A549 (cell line): ENCODE measurements at regions not wholly inside any gene's neighbourhood (a gene's known extent, or its start where the extent isn't known, plus 50 kb on each side); places are given as distances from the start of the nearest gene placed in this dataset.

Experiments used
- ATAC-seq, 2 experiments: fragments of 200-7000 bp in 1 of 2; fragments of >200 bp in 1 of 2; cut with Nextera tagmentation in 1 of 2; cut with Tn5 transposase in 1 of 2; 3 replicates each; pipeline versions ENCODE4 v1.8.0 to v1.9.1; 2018 to 2020; ENCODE audit warnings: mild to moderate bottlenecking in 1 of 2, moderate library complexity in 1 of 2
- CTCF ChIA-PET: fragments of 300-600 bp; sonication (Branson Sonifier 250); formaldehyde crosslinking; extraction: SDS; loops from one replicate; lab custom pipeline; 2021; ENCODE audit warnings: antibody characterized with exemption, inconsistent platforms; lab: Yijun Ruan, JAX
- POLR2A ChIA-PET: fragments of 350-600 bp; formaldehyde crosslinking; extraction: SDS; loops from one replicate; lab custom pipeline; 2021; ENCODE audit warnings: antibody characterized with exemption, inconsistent platforms; lab: Yijun Ruan, JAX
- DNase-seq, 2 experiments: peaks; one replicate each; pipeline versions ENCODE4 v3.0.0 to v3.0.0-alpha.2; 2011 to 2016; ENCODE audit warnings: low read depth in 1 of 2, low spot score in 1 of 2
- FAIRE-seq: peaks from 2 replicates; lab custom pipeline; 2011; peaks lifted over from hg19 to GRCh38; lab: Jason Lieb, UNC
- H3K27ac ChIP-seq, 2 experiments: fragments of >200 bp; sonication (Bioruptor Twin); formaldehyde crosslinking; 3 replicates each; pipeline ENCODE4 v1.5.1; 2016 to 2017
- H3K4me1 ChIP-seq: fragments of >200 bp; sonication (Bioruptor Twin); formaldehyde crosslinking; 3 replicates; pipeline ENCODE4 v1.6.1; 2016
- H3K4me2 ChIP-seq: fragments of >200 bp; sonication (Bioruptor Twin); formaldehyde crosslinking; 3 replicates; pipeline ENCODE4 v1.6.1; 2016
- H3K4me3 ChIP-seq: fragments of >200 bp; sonication (Bioruptor Twin); formaldehyde crosslinking; 3 replicates; pipeline ENCODE4 v1.5.1; 2016
- H3K9me3 ChIP-seq: fragments of >200 bp; sonication (Bioruptor Twin); formaldehyde crosslinking; 3 replicates; pipeline ENCODE4 v1.6.1; 2016
- CBX8 ChIP-seq: fragments of 200-600 bp; sonication (generic); IDR thresholded peaks from 2 replicates; pipeline ENCODE4 v1.6.1; 2016
- CHD2 ChIP-seq: fragments of 150-350 bp; IDR thresholded peaks from 2 replicates; pipeline ENCODE4 v1.6.1; 2014; ENCODE audit warnings: low read length; ENCODE audit not compliant: partially characterized antibody
- CHD4 ChIP-seq: fragments of 200-600 bp; sonication (generic); IDR thresholded peaks from 2 replicates; pipeline ENCODE4 v1.6.1; 2016; ENCODE audit warnings: antibody characterized with exemption, mild to moderate bottlenecking, borderline replicate concordance
- EHF ChIP-seq: fragments of 250-450 bp; sonication (Bioruptor Pico); IDR thresholded peaks from 2 replicates; pipeline ENCODE4 v1.5.0; 2020; ENCODE audit warnings: mild to moderate bottlenecking
- FOSL2 ChIP-seq, 2 experiments: fragments of 450-650 bp in 1 of 2; fragments of >200 bp in 1 of 2; sonication (Bioruptor Twin) in 1 of 2; formaldehyde crosslinking; IDR thresholded peaks; 2 replicates each; pipeline versions ENCODE4 v1.5.0 to v1.6.1; 2016 to 2020; ENCODE audit warnings: mild to moderate bottlenecking in 1 of 2, moderate library complexity in 1 of 2
- FOXS1 ChIP-seq: fragments of 250-450 bp; sonication (Bioruptor Pico); IDR thresholded peaks from 2 replicates; pipeline ENCODE4 v1.5.0; 2020; ENCODE audit warnings: mild to moderate bottlenecking, moderate library complexity
- GATA3 ChIP-seq: IDR thresholded peaks from 2 replicates; pipeline ENCODE4 v1.6.1; 2012; ENCODE audit warnings: borderline replicate concordance
- HDAC2 ChIP-seq: fragments of 200-600 bp; sonication (generic); IDR thresholded peaks from 2 replicates; pipeline ENCODE4 v1.6.1; 2016
- HEYL ChIP-seq: fragments of 250-450 bp; sonication (Bioruptor Pico); IDR thresholded peaks from 2 replicates; pipeline ENCODE4 v1.8.0; 2021; ENCODE audit warnings: mild to moderate bottlenecking, moderate library complexity
- KDM1A ChIP-seq: fragments of 200-600 bp; sonication (generic); IDR thresholded peaks from 2 replicates; pipeline ENCODE4 v1.6.1; 2016; ENCODE audit warnings: low read depth, mild to moderate bottlenecking
- NFE2L2 ChIP-seq: fragments of 150-350 bp; conservative IDR thresholded peaks from 2 replicates; pipeline ENCODE4 v1.6.1; 2014; ENCODE audit warnings: low read length
- NR3C1 ChIP-seq: fragments of >200 bp; sonication (Bioruptor Twin); formaldehyde crosslinking; IDR thresholded peaks from 3 replicates; pipeline ENCODE4 v1.6.1; 2017
- PHF8 ChIP-seq: fragments of 200-600 bp; sonication (generic); IDR thresholded peaks from 2 replicates; pipeline ENCODE4 v1.6.1; 2016; ENCODE audit warnings: low read depth, mild to moderate bottlenecking, antibody characterized with exemption, moderate library complexity, borderline replicate concordance
- POLR2A ChIP-seq: IDR thresholded peaks from 2 replicates; pipeline ENCODE4 v1.6.1; 2012; ENCODE audit warnings: mild to moderate bottlenecking, low read length
- RCOR1 ChIP-seq: fragments of 150-350 bp; IDR thresholded peaks from 2 replicates; pipeline ENCODE4 v1.6.1; 2014; ENCODE audit warnings: antibody characterized with exemption, low read length, low read depth
- RFX5 ChIP-seq: fragments of 450-650 bp; IDR thresholded peaks from 2 replicates; pipeline ENCODE4 v1.7.1; 2014; ENCODE audit warnings: antibody characterized with exemption, mild to moderate bottlenecking, moderate library complexity
- RNF2 ChIP-seq: fragments of 200-600 bp; sonication (generic); IDR thresholded peaks from 2 replicates; pipeline ENCODE4 v1.6.1; 2016; ENCODE audit warnings: low read depth, mild to moderate bottlenecking, antibody characterized with exemption, moderate library complexity, borderline replicate concordance
- SREBF2 ChIP-seq: fragments of 450-650 bp; IDR thresholded peaks from 2 replicates; pipeline ENCODE4 v1.6.1; 2014; ENCODE audit warnings: mild to moderate bottlenecking, moderate library complexity
- ZC3H11A ChIP-seq: fragments of 450-650 bp; IDR thresholded peaks from 2 replicates; pipeline ENCODE4 v1.6.1; 2014; ENCODE audit warnings: antibody characterized with exemption, mild to moderate bottlenecking
- WGBS: methylation state at CpG from one replicate; pipeline ENCODE4 v1.1.6; 2017; ENCODE audit errors: missing lambda C conversion rate; 5-methylcytosine and 5-hydroxymethylcytosine counted together
- TF ChIP-seq, protein P1 (sequence below): IDR thresholded peaks from 2 replicates; pipeline ENCODE4 v1.6.1; 2012; ENCODE audit warnings: low read depth, borderline replicate concordance
- TF ChIP-seq, protein P2 (sequence below): fragments of >200 bp; sonication (Bioruptor Twin); formaldehyde crosslinking; IDR thresholded peaks from 2 replicates; pipeline ENCODE4 v1.6.1; 2016
- TF ChIP-seq, protein P3 (sequence below): fragments of 150-350 bp; IDR thresholded peaks from 2 replicates; pipeline ENCODE4 v1.6.1; 2014; ENCODE audit warnings: low read depth, mild to moderate bottlenecking, low read length

DNA sequence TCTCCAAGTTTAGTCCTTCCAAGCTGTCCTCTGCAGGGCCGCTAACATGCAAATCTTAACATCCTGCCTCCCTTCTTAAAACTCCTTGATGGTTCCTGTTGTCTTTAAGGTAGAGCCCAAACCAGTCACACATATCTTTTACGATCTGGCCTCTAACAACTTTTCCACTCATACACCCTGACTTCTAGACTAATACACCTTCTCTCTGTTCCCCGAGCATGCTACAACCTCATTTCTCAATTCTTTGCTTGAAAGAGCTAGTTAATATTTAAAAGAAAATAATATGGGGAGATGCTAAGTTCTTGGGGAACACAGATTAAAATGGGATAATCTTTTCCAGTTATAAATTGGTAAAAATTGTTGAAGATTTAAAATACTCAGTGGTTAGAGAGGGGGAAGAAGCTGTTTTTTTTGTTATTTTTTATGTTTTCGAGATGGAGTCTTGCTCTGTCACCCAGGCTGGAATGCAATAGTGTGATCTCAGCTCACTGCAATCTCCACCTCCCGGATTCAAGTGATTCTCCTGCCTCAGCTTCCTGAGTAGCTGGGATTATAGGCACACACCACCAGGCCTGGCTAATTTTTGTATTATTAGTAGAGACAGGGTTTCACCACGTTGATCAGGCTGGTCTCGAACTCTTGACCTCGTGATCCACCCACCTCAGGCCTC, 250.7 kb downstream of the MAFB start:
- CTCF ChIA-PET, result interaction anchor here (0.7 kb wide), 1 partner anchor 1372 kb away, joined by 3 read pairs; no protein-coding TSS in a partner anchor
- H3K4me2 ChIP-seq, result no peak overlapping the region
- ATAC-seq (no peak), DNase-seq (no peak), FAIRE-seq (no peak)
- TF ChIP-seq CHD4 (no peak), GATA3 (no peak), KDM1A (no peak), HEYL (no peak), HDAC2 (no peak), RCOR1 (no peak), CBX8 (no peak), PHF8 (no peak), POLR2A (no peak), EHF (CRISPR knock-in tag) (no peak), CHD2 (no peak), SREBF2 (no peak), ZC3H11A (no peak)
- TF ChIP-seq, protein P1, sequence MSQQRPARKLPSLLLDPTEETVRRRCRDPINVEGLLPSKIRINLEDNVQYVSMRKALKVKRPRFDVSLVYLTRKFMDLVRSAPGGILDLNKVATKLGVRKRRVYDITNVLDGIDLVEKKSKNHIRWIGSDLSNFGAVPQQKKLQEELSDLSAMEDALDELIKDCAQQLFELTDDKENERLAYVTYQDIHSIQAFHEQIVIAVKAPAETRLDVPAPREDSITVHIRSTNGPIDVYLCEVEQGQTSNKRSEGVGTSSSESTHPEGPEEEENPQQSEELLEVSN, result no peak
- TF ChIP-seq, protein P2, sequence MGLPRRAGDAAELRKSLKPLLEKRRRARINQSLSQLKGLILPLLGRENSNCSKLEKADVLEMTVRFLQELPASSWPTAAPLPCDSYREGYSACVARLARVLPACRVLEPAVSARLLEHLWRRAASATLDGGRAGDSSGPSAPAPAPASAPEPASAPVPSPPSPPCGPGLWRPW, result no peak
- H3K4me3 ChIP-seq, result no peak overlapping the region
- no peaks in the 10 kb centered on the region for H3K9me3 ChIP-seq
- H3K27ac ChIP-seq, result no peak overlapping the region
- POLR2A ChIA-PET, result no interaction called here
- no peaks in the 10 kb centered on the region for H3K4me1 ChIP-seq
- WGBS, result 8% methylated on average over 8 of the region's 8 CpGs

DNA sequence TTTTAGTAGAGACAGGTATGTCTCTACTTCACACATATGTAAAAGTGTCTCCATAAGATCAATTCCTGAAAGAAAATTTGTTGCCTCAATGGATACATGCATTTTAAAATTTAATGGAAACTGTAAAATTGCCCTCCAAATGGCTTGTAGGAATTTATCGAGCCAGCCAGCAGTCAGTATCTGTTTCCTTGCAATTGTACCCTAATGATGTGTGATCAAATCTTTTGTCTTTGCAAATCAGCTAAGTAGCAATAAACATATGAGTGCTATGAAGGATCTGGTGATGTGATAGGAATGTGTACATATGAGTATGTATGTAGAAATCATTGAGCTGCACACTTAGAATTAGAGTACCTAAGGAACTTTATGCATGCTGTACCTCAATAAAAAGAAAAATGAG, 253.0 kb downstream of the MAFB start:
- DNase-seq (no peak), FAIRE-seq (no peak), ATAC-seq (no peak)
- ChIA-PET CTCF (no interaction called here), POLR2A (interaction anchor here (0.7 kb wide), 1 partner anchor 56 kb away, joined by 3 read pairs; no protein-coding TSS in a partner anchor)
- WGBS, result 16% methylated on average over 1 of the region's 1 CpG
- Histone ChIP-seq H3K27ac (no peak overlapping the region), H3K9me3 (no peaks in the 10 kb centered on the region), H3K4me1 (no peaks in the 10 kb centered on the region), H3K4me3 (no peak overlapping the region), H3K4me2 (no peak overlapping the region)
- TF ChIP-seq NR3C1, result no peak
- TF ChIP-seq CHD4, result no peak
- no peak for TF ChIP-seq FOXS1
- TF ChIP-seq RNF2, result no peak

DNA sequence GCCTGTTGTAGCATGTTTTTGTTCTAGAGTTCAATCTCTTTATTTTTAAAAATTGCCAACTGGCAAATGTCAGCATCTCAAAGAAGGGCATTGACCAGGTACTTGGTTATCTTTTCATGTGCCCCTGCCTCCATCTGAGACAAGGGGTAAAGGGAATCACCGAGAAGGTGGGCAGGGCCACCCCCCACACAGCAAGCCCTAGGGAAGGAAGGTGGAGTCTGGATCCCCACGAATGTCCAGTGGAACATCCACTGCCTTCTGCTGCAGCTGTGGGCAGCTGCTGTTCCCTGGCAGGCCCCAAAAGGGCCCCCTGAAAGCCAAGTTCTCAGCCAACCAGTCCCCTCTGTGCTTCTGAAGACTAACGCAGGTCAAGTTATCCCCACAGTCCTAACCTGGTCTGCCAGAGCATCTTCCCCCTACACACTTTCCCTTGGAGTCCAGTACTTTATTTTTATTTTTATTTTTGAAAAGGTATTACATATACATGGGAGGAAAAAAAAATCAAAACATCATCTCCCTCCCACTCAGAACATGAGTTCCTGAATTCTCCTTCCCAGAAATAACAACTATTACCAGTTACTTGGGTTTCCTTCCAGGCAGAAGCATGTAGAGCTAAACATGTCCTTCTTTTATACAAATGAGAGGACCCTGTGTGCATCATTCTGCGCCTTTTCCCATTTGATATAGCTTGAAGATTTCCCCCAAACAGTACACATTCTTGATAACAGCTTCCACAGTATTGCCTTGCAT, 253.7 kb downstream of the MAFB start:
- WGBS, result 2% methylated on average over 2 of the region's 4 CpGs
- no peak overlapping the region for H3K4me3 ChIP-seq

More for the DNA sequence above, 253.7 kb downstream of the MAFB start:
- Histone ChIP-seq H3K9me3 (no peaks in the 10 kb centered on the region), H3K4me2 (no peak overlapping the region), H3K4me1 (no peaks in the 10 kb centered on the region), H3K27ac (no peak overlapping the region)
- ATAC-seq (no peak), DNase-seq (no peak), FAIRE-seq (no peak)
- TF ChIP-seq POLR2A, result no peak
- TF ChIP-seq, protein P3, sequence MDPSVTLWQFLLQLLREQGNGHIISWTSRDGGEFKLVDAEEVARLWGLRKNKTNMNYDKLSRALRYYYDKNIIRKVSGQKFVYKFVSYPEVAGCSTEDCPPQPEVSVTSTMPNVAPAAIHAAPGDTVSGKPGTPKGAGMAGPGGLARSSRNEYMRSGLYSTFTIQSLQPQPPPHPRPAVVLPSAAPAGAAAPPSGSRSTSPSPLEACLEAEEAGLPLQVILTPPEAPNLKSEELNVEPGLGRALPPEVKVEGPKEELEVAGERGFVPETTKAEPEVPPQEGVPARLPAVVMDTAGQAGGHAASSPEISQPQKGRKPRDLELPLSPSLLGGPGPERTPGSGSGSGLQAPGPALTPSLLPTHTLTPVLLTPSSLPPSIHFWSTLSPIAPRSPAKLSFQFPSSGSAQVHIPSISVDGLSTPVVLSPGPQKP, result no peak
- TF ChIP-seq RFX5, result no peak
- TF ChIP-seq NFE2L2, result no peak
- no peak for TF ChIP-seq FOSL2 (IDR thresholded peaks at IDR 0.05)
- no peak for TF ChIP-seq FOSL2 (CRISPR knock-in tag; IDR thresholded peaks at IDR 0.05)
- TF ChIP-seq RNF2, result no peak
- ChIA-PET POLR2A (no interaction called here), CTCF (no interaction called here)
